Amniotic epithelial cell (primary cell): ENCODE measurements at regions not wholly inside any gene's neighbourhood (a gene's known extent, or its start where the extent isn't known, plus 50 kb on each side); places are given as distances from the start of the nearest gene placed in this dataset.

ENCODE experiments used
- DNase-seq: peaks from one replicate; pipeline ENCODE4 v3.0.0-alpha.2; 2010; ENCODE audit warnings: low read depth

DNA sequence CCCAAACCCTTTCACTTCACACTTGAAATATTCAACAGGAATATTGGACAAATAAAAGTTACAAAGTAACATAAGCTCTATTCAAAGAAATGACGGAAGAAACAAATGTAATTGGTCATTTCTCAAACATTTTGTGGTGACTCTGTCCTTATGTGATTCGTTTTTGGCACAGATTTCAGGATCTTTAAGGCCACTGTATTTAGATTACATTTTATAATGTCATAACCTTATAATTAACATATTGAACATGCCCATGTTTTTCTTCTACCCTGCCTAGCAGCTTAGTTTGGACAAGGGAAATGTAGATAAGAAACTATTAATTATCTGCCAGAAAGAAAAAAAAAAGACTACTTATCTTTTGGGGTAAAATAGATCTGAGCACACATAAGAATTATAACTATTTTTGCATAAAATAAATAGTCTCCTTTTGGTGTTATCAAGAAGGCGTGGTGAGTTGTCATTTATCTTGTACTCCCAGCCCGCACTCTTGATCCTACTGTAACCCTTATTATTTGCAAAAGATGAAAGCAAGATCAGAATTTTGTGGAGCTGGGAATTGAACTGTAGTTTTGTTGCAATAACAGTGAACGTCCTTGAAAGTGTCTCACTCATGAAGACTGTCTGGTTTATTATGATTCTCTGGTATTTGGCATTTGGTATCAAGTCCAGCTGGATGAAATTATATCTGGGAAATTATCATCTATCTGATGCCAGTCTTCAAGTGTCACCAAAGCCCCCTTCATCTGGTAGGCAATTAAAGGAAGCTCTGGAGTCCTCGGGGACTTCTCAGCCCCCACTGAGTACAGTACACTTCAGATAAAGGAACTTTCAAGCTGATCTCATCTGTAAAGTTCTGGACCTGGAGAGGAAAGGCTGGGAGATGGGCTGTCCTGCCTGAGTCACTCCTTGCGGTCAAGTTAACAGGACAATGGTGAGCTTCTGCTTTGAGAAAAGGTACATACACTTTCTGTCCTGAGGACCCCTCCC is 175.7 kb upstream of the INHBA start:
- DNase-seq, result peak; percentile 86

- no peak for DNase-seq
Observed at GRCh38 chr7:41877118-41877517, 174.2 kb upstream of the INHBA start.

DNA sequence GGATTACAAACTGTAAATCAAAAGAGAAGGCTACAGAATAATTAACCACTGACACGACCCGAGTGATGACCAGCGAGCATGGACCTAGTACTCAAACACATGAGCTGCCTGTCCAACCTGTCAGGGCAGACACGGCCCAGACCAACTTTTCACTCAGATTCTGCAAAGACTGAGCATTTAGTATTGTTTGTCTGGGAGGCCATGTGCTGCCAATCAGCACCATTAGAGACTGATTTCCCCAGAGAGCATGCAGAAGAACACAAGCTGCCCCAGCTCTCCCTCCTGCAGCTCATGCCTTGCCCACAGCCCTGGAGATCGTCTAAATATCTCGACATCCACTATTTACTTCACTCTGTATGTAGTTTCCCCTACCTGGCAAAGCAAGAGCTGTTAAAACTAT is 172.6 kb upstream of the INHBA start:
- DNase-seq, result no peak

- peak; percentile 37 for DNase-seq
Observed at GRCh38 chr7:41874201-41874785, 171.4 kb upstream of the INHBA start.

DNA sequence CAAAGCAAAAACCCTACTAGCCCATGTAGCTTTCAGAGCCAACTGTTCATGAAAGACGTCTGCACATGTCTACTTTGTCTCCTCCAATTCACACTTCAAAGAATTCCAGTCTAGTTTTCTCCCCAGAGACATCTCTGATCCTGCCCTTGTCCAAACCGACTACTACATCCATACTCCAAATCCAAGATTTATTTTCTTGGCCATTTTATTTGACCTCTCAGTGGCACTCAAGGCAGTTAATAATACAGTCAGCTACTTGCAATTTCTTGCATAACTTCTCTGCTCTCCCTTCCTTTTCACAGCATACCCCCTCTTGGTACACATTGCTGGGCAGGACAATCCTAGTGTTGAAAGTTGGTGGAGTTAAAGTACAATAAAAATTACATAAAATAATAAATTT is 170.9 kb upstream of the INHBA start:
- peak; percentile 90 for DNase-seq

DNA sequence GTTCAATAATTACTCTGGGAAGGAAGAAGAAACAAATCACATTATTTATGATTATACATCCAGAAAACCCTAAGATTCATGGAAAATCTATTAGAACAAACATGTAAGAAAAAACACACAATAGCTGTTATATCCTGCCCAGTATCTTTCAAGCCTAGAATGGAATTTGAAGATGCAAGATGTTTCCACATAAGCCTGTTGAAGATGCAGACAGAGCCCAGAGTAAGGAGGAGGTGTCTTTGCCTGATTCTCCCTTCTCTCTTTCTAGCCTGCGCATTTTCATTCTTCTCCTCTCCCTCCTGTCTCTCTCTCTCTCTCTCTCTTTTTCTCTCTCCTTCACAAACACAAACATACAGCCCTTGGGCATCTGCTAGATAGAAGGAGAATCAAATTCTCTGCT is 170.1 kb upstream of the INHBA start:
- peak; percentile 81 for DNase-seq

DNA sequence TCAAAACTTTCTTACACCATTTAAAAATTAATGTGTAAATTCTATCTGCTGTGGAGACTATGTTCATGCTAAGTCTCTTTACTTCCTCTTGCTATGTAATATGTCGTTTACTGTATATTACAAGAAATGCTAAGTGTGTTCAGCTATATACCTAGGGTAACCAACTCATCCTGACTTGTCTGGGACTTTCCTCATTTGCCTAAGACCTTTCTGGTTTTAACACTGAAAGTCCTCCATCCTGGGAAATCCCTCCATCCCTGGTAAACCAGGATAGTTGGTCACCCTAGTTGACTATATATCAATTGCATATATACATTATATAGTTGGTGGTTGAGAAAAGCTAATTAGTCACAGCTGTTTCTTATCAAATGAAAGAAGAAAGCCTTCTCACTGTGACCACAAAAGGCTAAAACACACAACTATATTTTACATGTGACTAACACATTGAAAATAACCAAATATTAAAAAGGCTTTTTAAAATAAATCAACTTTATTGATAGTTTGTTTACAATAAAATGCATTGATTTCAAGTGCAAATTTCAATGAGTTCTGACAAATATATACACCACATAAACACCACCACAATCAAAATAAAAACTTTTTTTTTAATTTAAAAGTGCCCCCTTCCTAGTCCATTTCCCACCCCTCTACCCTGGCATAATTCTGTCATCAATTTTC is 167.7 kb upstream of the INHBA start:
- DNase-seq, result peak; percentile 51

DNA sequence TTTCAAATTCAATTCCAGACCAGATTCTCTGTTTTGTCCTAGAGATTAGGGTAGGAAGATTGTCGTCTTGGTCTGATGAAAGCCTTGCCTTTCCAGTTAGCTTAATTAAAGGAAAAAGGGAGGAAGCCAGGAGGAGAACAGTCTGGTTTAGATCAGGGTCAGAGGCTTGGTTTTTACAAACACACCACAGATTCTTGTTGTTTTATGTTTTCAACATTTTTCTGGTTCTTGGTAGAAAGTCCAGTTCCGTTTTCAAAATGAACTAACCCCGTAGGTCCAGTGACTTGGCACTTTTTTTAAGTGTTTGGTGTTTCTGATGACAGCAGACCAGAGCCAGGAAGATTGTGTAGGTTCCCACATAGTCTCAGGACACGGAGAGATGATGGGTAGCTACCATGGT is 167.1 kb upstream of the INHBA start:
- peak; percentile 82 for DNase-seq

DNA sequence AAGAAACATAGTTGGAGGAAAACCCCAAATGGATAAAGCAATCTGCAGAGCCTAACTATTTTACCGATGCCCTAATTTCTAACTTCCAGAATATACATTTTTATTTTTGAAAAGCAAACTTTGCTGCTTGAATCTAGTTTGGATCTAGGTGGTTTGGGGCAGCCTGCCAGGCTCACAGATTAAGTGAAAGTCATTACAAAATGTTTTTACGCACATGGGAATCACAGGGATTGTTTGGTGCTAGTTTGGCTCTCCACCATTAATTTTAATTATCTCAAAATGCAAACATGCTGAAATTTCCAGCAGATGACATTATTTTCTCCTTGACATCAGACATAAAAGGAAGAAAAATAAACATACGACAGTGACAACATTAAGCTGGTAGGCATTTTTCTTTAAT is 166.7 kb upstream of the INHBA start:
- peak; percentile 77 for DNase-seq

- DNase-seq, result peak; percentile 94
Observed at GRCh38 chr7:41869091-41869490, 166.2 kb upstream of the INHBA start.

DNA sequence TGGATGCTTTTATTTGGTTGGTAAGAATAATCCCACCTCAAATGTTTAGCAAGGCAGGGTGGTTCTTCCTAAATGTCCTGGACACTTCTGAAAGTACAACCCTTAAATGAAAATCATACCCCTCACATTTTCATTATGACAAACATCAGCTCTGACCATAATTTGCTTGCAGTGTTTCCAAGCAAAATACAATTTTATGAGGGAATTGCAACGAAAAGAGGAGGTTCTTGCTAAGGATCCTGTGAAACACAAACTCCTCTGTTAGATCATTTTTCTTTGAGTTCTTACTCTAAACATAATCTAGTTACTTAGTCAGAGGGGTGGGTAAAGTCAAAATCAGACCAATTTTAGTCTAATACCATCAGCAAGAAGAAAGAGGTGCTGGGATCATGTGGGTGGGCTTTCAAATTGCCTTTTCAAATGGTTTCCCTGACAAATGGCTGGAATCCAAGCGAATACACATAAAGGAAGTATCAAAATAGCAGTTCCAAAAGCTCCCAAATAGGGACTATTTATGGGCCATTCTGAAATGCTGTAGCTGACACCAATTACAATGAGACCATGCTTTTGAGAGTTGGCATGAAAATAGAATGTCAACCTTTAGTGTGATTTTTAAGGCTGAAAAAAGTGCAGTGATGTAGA is 164.9 kb upstream of the INHBA start:
- no peak for DNase-seq

- no peak for DNase-seq
Observed at GRCh38 chr7:41862261-41862660, 159.4 kb upstream of the INHBA start.

DNA sequence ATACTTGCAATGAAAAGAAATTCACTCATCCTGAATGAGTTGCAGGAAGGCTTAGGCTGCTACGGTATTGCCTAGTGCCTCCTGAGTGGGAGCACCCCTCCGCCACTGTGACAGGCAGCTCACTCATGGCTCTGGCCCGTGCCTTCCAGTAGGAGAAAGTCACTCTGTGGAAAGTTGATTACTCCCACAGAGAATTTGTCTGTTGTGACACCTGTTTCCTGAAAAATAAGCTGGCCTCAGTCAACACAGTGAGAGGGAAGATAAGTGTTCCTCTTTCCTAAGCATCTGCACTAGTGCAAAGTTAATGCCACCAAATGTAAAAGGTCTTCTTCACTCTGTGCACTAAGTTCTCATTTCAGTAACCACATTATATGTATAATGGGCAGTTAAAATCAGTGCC is 158.8 kb upstream of the INHBA start:
- no peak for DNase-seq

GRCh38 chr7:41858201-41858600 is 155.3 kb upstream of the INHBA start:
- DNase-seq, result no peak

DNA sequence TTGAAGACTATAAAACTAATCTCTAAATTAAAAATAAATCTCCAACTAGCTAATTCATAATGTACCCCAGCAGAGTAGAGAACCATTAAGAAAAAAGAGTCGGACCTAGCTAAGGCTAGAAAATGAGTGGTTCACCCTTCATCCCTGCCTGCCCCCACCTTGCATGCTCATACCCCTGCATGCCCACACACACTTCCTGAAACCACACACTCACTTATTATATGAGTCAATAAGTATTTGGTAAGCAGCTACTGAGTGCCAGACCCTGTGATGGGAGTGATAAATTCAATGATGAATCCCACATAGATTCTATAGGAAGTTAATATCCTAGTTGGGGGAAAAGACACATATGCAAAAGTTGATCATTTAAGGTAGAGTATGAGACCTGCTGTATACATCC is 152.9 kb upstream of the INHBA start:
- DNase-seq, result peak; percentile 53

- no peak for DNase-seq
Observed at GRCh38 chr7:41847606-41848005, 144.7 kb upstream of the INHBA start.

DNA sequence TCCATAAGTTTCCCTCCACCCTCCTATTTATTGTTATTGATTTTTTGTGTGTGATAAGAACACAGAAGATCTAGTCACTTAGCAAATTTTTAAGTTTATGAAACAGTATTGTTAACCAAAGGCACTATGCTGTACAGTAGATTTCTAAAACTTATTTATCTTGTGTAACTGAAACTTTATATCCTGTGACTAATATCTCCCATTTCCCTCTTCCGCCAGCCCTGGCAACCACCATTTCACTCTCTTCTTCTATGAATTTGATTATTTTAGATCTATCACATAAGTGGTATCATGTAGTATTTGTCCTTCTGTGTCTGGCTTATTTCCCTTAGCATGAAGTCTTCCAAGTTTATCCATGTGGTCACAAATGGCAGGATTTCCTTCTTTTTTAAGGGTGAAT is 144.3 kb upstream of the INHBA start:
- DNase-seq, result no peak

DNA sequence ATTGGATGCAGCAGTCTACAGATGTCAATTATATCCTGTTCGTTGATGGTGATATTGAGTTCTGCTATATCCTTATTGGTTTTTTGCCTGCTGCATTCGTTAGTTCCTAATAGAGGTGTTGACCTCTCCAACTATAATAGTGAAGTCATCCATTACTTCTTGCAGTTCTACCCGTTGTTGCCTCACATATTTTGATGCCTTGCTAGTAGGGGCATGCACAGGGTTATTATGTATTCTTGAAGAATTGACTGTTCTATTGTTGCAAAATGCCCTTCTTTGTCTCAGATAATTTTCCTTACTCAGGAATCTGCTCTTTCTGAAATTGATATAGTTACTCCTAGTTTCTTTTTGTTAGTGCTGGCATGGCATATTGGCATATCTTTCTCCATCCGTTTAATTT is 140.1 kb upstream of the INHBA start:
- no peak for DNase-seq

DNA sequence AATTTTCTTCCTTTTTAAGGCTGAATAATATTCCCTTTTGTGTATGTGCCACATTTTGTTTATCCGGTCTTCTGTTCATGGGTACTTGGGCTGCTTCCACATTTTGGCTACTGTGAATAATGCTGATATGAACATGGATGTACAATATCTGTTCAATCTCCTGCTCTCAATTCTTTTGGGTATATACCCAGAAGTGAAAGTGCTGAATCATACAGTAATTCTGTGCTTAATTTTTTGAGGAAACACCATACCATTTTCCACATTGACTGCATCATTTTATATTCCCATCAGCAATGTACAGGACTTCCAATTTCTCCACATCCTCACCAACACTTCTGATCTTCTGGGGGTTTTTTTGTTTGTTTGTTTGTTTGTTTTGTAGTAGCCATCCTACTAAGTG is 135.0 kb upstream of the INHBA start:
- no peak for DNase-seq

DNA sequence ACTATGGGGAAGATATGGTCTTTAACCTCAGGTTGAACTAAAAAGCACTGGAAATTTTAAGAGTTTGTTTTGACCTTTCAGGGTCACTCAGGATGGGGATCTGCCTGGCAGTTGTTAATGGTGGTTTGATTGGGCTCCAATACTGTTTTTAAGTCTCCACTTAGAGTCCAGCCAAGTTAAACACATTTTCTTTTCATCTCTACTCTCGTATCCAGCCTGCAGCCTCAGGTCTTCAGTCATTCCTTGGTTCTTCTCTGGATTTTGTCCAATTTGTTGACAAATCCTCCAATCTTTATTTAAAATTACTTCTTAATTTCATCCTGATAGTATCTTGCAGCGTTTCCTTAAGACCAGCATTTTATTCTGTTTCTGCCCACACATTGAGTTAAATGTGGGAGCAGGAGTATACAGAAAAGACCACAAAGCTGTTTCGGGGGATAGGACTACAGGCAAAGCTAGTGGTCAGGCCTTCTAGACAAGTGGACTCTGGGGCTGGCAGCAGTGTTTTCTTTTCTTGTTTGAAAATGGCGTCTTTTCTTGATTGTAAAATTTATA is 133.2 kb upstream of the INHBA start:
- no peak for DNase-seq

- peak; percentile 58 for DNase-seq
Observed at GRCh38 chr7:41834805-41835694, 132.2 kb upstream of the INHBA start.
